ENCODE measurements at regions not wholly inside any gene's neighbourhood (a gene's known extent, or its start where the extent isn't known, plus 50 kb on each side); places are given as distances from the start of the nearest gene placed in this dataset.

GRCh38 chr4:31580843-31581242 is 860.7 kb downstream of the PCDH7 start:
- H3K9me3 ChIP-seq: no peaks in the 10 kb centered on the region
- DNase-seq (ENCODE audit: low read depth in 1 of 2, low spot score in 1 of 2): no peak
- WGBS (ENCODE audit: missing lambda C conversion rate): 54% methylated on average over 1 of the region's 1 CpG
- no peak overlapping the region for H3K4me2 ChIP-seq
- ChIA-PET CTCF (no interaction called here), POLR2A (no interaction called here)
- no peak for ATAC-seq
- TF ChIP-seq MAFK (IDR thresholded peaks at IDR 0.05; ENCODE audit: partially characterized antibody) (peak; percentile 30), KDM5A (IDR thresholded peaks at IDR 0.05) (no peak)
- no peak overlapping the region for H3K4me3 ChIP-seq
- FAIRE-seq: no peak
- H3K4me1 ChIP-seq: no peaks in the 10 kb centered on the region
- no peak overlapping the region for H3K27ac ChIP-seq

- TF ChIP-seq MAFK (IDR thresholded peaks at IDR 0.05; ENCODE audit: partially characterized antibody) (no peak), GATA3 (IDR thresholded peaks at IDR 0.05; ENCODE audit: borderline replicate concordance) (no peak), RARB (CRISPR knock-in tag; IDR thresholded peaks at IDR 0.05) (no peak), HEYL (CRISPR knock-in tag; IDR thresholded peaks at IDR 0.05) (no peak), HDAC2 (IDR thresholded peaks at IDR 0.05) (no peak), POLR2AphosphoS2 (conservative IDR thresholded peaks at IDR 0.05; ENCODE audit: low read length) (no peak), HOXB13 (CRISPR knock-in tag; IDR thresholded peaks at IDR 0.05; ENCODE audit: low read depth) (no peak), HES2 (IDR thresholded peaks at IDR 0.05) (no peak), CEBPB (IDR thresholded peaks at IDR 0.05) (no peak), CBX2 (IDR thresholded peaks at IDR 0.05; ENCODE audit: borderline replicate concordance, low read depth) (no peak), EHF (CRISPR knock-in tag; IDR thresholded peaks at IDR 0.05) (no peak)
- no peak for FAIRE-seq
- Histone ChIP-seq H3K27ac (no peak overlapping the region), H3K4me1 (no peaks in the 10 kb centered on the region), H3K4me2 (no peak overlapping the region), H3K4me3 (no peak overlapping the region), H3K9me3 (no peaks in the 10 kb centered on the region)
- ATAC-seq: no peak
- WGBS (ENCODE audit: missing lambda C conversion rate): 5% methylated on average over 2 of the region's 2 CpGs
- CTCF ChIA-PET: no interaction called here
- no peak for DNase-seq (ENCODE audit: low read depth in 1 of 2, low spot score in 1 of 2)
- POLR2A ChIA-PET: no interaction called here
Measured at GRCh38 chr4:31585503-31585902, 865.3 kb downstream of the PCDH7 start.

- POLR2A ChIA-PET: no interaction called here
- no peak overlapping the region for H3K27ac ChIP-seq
- 0% methylated on average over 2 of the region's 2 CpGs for WGBS (ENCODE audit: missing lambda C conversion rate)
- CTCF ChIA-PET: no interaction called here
- no peaks in the 10 kb centered on the region for H3K4me1 ChIP-seq
- TF ChIP-seq HMGXB4 (CRISPR knock-in tag; IDR thresholded peaks at IDR 0.05; ENCODE audit: borderline replicate concordance) (no peak), ESRRA (IDR thresholded peaks at IDR 0.05; ENCODE audit: borderline replicate concordance, low read length) (no peak), TFCP2L1 (CRISPR knock-in tag; IDR thresholded peaks at IDR 0.05) (no peak), EP300 (IDR thresholded peaks at IDR 0.05) (no peak), REST (IDR thresholded peaks at IDR 0.05) (no peak), RARB (CRISPR knock-in tag; IDR thresholded peaks at IDR 0.05) (no peak), MYC (IDR thresholded peaks at IDR 0.05; ENCODE audit: borderline replicate concordance, low read length) (no peak), JUNB (IDR thresholded peaks at IDR 0.05) (no peak)
- ATAC-seq (no peak), FAIRE-seq (no peak), DNase-seq (ENCODE audit: low read depth in 1 of 2, low spot score in 1 of 2) (peak in 1 of 2 experiments; percentile 1)
- H3K4me2 ChIP-seq: no peak overlapping the region
- no peak overlapping the region for H3K4me3 ChIP-seq
- no peaks in the 10 kb centered on the region for H3K9me3 ChIP-seq
Measured at GRCh38 chr4:31592293-31592692, 872.1 kb downstream of the PCDH7 start.
